ENCODE measurements at regions not wholly inside any gene's neighbourhood (a gene's known extent, or its start where the extent isn't known, plus 50 kb on each side); places are given as distances from the start of the nearest gene placed in this dataset.
"Not testable (repeated sequence)": the region's sequence is repeated elsewhere in the genome, so short reads cannot be mapped to it uniquely, and the experiment has no call there.

GRCh38 chr4:97072666-97073065, 1070.6 kb downstream of the STPG2 start:
- TF ChIP-seq CTCF (IDR thresholded peaks at IDR 0.05; ENCODE audit: low read depth, low read length), result no peak
- Histone ChIP-seq H3K4me3 (ENCODE audit: low read depth, low read length) (no peak overlapping the region), H3K4me1 (peaks cover 4% of the 10 kb centered on the region; the same call in 1 of the 2 replicates), H3K27me3 (no peaks in the 10 kb centered on the region), H3K9me3 (no peaks in the 10 kb centered on the region), H3K36me3 (no peaks in the 10 kb centered on the region)
- no peak for DNase-seq

GRCh38 chr4:97073194-97073593, 1070.1 kb downstream of the STPG2 start:
- TF ChIP-seq CTCF (IDR thresholded peaks at IDR 0.05; ENCODE audit: low read depth, low read length), result no peak
- Histone ChIP-seq H3K36me3 (no peaks in the 10 kb centered on the region), H3K4me3 (ENCODE audit: low read depth, low read length) (no peak overlapping the region), H3K9me3 (no peaks in the 10 kb centered on the region), H3K4me1 (peaks cover 4% of the 10 kb centered on the region; the same call in 1 of the 2 replicates), H3K27me3 (no peaks in the 10 kb centered on the region)
- no peak for DNase-seq

DNA sequence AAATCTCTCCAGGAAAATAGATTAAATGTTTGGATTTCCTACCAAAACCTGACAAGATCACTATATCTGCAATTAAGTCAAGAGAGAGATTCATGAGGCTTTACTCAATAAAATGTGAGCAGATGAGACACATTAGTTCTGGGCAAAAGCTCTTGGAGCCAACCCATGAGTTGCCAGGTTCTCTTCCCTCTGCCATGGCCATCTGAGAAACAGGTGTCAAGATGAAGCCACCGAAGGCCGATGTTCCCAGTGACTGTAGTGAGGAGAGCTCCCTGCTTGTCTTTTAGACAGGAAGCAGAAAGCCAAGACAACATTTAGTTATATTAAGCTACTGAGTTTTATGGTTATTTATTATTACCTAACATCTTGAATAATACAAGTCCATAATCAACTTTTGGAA, 1068.7 kb downstream of the STPG2 start:
- Histone ChIP-seq H3K27me3 (no peaks in the 10 kb centered on the region), H3K4me1 (peaks cover 4% of the 10 kb centered on the region; the same call in 1 of the 2 replicates), H3K4me3 (ENCODE audit: low read depth, low read length) (no peak overlapping the region), H3K9me3 (no peaks in the 10 kb centered on the region), H3K36me3 (no peaks in the 10 kb centered on the region)
- no peak for TF ChIP-seq CTCF (IDR thresholded peaks at IDR 0.05; ENCODE audit: low read depth, low read length)
- DNase-seq, result no peak

- Histone ChIP-seq H3K36me3 (no peaks in the 10 kb centered on the region), H3K4me3 (ENCODE audit: low read depth, low read length) (no peak overlapping the region), H3K4me1 (peaks cover 8% of the 10 kb centered on the region), H3K9me3 (no peaks in the 10 kb centered on the region), H3K27me3 (no peaks in the 10 kb centered on the region)
- no peak for DNase-seq
- TF ChIP-seq CTCF (IDR thresholded peaks at IDR 0.05; ENCODE audit: low read depth, low read length), result no peak
Observed at GRCh38 chr4:97081951-97082350, 1061.3 kb downstream of the STPG2 start.

- not testable (repeated sequence) for DNase-seq; H3K4me3 ChIP-seq (ENCODE audit: low read depth, low read length); H3K27me3 ChIP-seq; H3K36me3 ChIP-seq; H3K4me1 ChIP-seq; H3K9me3 ChIP-seq
Observed at GRCh38 chr4:97097036-97097435, 1046.2 kb downstream of the STPG2 start.

DNA sequence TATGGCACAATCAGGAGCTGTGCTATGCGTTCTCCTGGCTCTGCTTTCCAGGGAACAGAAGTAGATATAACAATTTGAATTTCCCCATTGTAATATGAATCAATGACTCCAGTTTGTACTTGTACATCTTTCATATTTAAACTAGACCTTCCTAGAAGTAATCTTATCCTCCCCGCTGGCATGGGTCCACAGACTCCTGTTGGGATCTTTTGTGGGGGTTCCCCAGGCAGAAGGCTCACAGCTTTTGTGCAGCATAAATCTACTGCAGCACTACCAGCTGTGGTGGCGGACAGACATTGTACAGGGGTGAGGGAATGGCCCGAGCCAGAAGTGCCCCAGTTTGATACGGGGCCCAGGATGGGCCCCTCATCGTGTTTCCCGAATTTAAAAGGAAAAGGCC, 1042.1 kb downstream of the STPG2 start:
- not testable (repeated sequence) for H3K9me3 ChIP-seq; H3K4me1 ChIP-seq; H3K4me3 ChIP-seq (ENCODE audit: low read depth, low read length); H3K27me3 ChIP-seq; H3K36me3 ChIP-seq; DNase-seq

GRCh38 chr4:97103252-97103651, 1040.0 kb downstream of the STPG2 start:
- TF ChIP-seq CTCF (IDR thresholded peaks at IDR 0.05; ENCODE audit: low read depth, low read length), result no peak
- DNase-seq, result no peak
- H3K36me3 ChIP-seq, result no peaks in the 10 kb centered on the region
- H3K4me3 ChIP-seq (ENCODE audit: low read depth, low read length), result no peak overlapping the region
- H3K4me1 ChIP-seq, result no peaks in the 10 kb centered on the region
- H3K27me3 ChIP-seq, result no peaks in the 10 kb centered on the region
- H3K9me3 ChIP-seq, result no peaks in the 10 kb centered on the region

Data from BE2C (cell line).